MM.1S (cell line): ENCODE measurements at regions not wholly inside any gene's neighbourhood (a gene's known extent, or its start where the extent isn't known, plus 50 kb on each side); places are given as distances from the start of the nearest gene placed in this dataset.

Source experiments
- CTCF ChIP-seq: fragments of 300-600 bp; sonication (generic); IDR thresholded peaks from 2 replicates; pipeline ENCODE4 v1.5.1; 2016; ENCODE audit warnings: antibody characterized with exemption, low read length, mixed read lengths
- EZH2phosphoT487 ChIP-seq: fragments of 300-600 bp; sonication (generic); IDR thresholded peaks from 2 replicates; pipeline ENCODE4 v1.6.1; 2018; ENCODE audit warnings: antibody characterized with exemption, low read length

GRCh38 chrX:39458779-39459178, 639.0 kb downstream of the BCOR start:
- TF ChIP-seq CTCF (no peak), EZH2phosphoT487 (no peak)
